IMR-90 (cell line): ENCODE measurements at regions not wholly inside any gene's neighbourhood (a gene's known extent, or its start where the extent isn't known, plus 50 kb on each side); places are given as distances from the start of the nearest gene placed in this dataset.

Source experiments
- ATAC-seq: fragments of 200-7000 bp; cut with Tn5 transposase; 2 replicates; pipeline ENCODE4 v1.9.1; 2020; ENCODE audit warnings: low read depth, mild to moderate bottlenecking, moderate library complexity
- BruUV-seq: library from RNA; stranded (reverse); fragments of 400-500 nt; replicated peaks from 2 replicates; lab custom pipeline; 2021; lab: Mats Ljungman, UMichigan
- CTCF ChIA-PET: fragments of 300-600 bp; formaldehyde crosslinking; extraction: SDS; loops from one replicate; lab custom pipeline; 2021; ENCODE audit warnings: antibody characterized with exemption; lab: Yijun Ruan, JAX
- POLR2A ChIA-PET: fragments of 300-600 bp; sonication (Branson Sonifier 250); formaldehyde crosslinking; loops from one replicate; lab custom pipeline; 2022; ENCODE audit warnings: antibody characterized with exemption; ENCODE audit not compliant: unreplicated experiment; lab: Charles Lee
- DNase-seq: peaks from one replicate; pipeline ENCODE4 v3.0.0; 2013
- H2AFZ ChIP-seq: replicated peaks from 2 replicates; pipeline ENCODE3; 2013; ENCODE audit warnings: low read length, mild to moderate bottlenecking; ENCODE audit not compliant: poor library complexity
- H2AK5ac ChIP-seq: 2 replicates; pipeline ENCODE4 v1.6.1; 2013; ENCODE audit warnings: low read depth, low read length, inconsistent platforms
- H2AK9ac ChIP-seq: replicated peaks from 2 replicates; pipeline ENCODE3; 2013; ENCODE audit warnings: mild to moderate bottlenecking, low read depth, low read length, moderate library complexity; ENCODE audit not compliant: poor library complexity
- H2BK120ac ChIP-seq: 2 replicates; pipeline ENCODE4 v1.6.1; 2013; ENCODE audit warnings: low read depth, low read length, inconsistent platforms
- H2BK15ac ChIP-seq: 3 replicates; pipeline ENCODE4 v1.6.1; 2013; ENCODE audit warnings: low read depth, low read length, inconsistent platforms
- H2BK20ac ChIP-seq: 2 replicates; pipeline ENCODE4 v1.6.1; 2013; ENCODE audit warnings: low read depth, mild to moderate bottlenecking, inconsistent platforms, low read length, moderate library complexity
- H2BK5ac ChIP-seq: 2 replicates; pipeline ENCODE4 v1.6.1; 2013; ENCODE audit warnings: mild to moderate bottlenecking, low read depth, low read length, inconsistent platforms; ENCODE audit not compliant: poor library complexity, severe bottlenecking
- H3K14ac ChIP-seq: replicated peaks from 2 replicates; pipeline ENCODE4 v1.6.1; 2013; ENCODE audit warnings: low read depth, low read length, inconsistent platforms
- H3K18ac ChIP-seq: 2 replicates; pipeline ENCODE4 v1.6.1; 2013; ENCODE audit warnings: low read depth, low read length, control low read depth
- H3K23ac ChIP-seq: 2 replicates; pipeline ENCODE4 v1.6.1; 2013; ENCODE audit warnings: low read depth, low read length, inconsistent platforms
- H3K27ac ChIP-seq: 2 replicates; pipeline ENCODE4 v1.5.1; 2013; ENCODE audit warnings: mild to moderate bottlenecking, control low read depth, low read length; ENCODE audit not compliant: insufficient read depth
- H3K27me3 ChIP-seq: 2 replicates; pipeline ENCODE4 v1.6.1; 2013; ENCODE audit warnings: low read length; ENCODE audit not compliant: control insufficient read depth, insufficient read depth
- H3K36me3 ChIP-seq: 2 replicates; pipeline ENCODE4 v1.6.1; 2013; ENCODE audit warnings: low read length, mixed read lengths; ENCODE audit not compliant: control insufficient read depth, insufficient read depth
- H3K4ac ChIP-seq: 2 replicates; pipeline ENCODE4 v1.6.1; 2013; ENCODE audit warnings: low read depth, low read length, inconsistent platforms
- H3K4me1 ChIP-seq: 2 replicates; pipeline ENCODE4 v1.6.1; 2013; ENCODE audit warnings: low read length, mixed read lengths; ENCODE audit not compliant: control insufficient read depth, insufficient read depth
- H3K4me2 ChIP-seq: 2 replicates; pipeline ENCODE4 v1.6.1; 2013; ENCODE audit warnings: low read depth, mild to moderate bottlenecking, control low read depth, low read length, moderate library complexity
- H3K4me3 ChIP-seq: 2 replicates; pipeline ENCODE4 v1.5.1; 2013; ENCODE audit warnings: low read depth, mild to moderate bottlenecking, control low read depth, low read length, moderate library complexity; ENCODE audit not compliant: insufficient read depth
- H3K56ac ChIP-seq: 2 replicates; pipeline ENCODE4 v1.6.1; 2013; ENCODE audit warnings: low read length, inconsistent platforms; ENCODE audit not compliant: insufficient read depth; ENCODE audit errors: extremely low read depth
- H3K79me1 ChIP-seq, 2 experiments: 2 replicates each; pipeline ENCODE4 v1.6.1; 2013; ENCODE audit warnings: low read length in 2 of 2, inconsistent platforms in 1 of 2, low read depth in 1 of 2
- H3K9ac ChIP-seq: 2 replicates; pipeline ENCODE4 v1.6.1; 2013; ENCODE audit warnings: low read depth, low read length, control low read depth
- H3K9me1 ChIP-seq: 2 replicates; pipeline ENCODE4 v1.6.1; 2013; ENCODE audit warnings: low read length, inconsistent platforms; ENCODE audit not compliant: insufficient read depth
- H3K9me3 ChIP-seq: 2 replicates; pipeline ENCODE4 v1.6.1; 2013; ENCODE audit warnings: low read length; ENCODE audit not compliant: control insufficient read depth, insufficient read depth
- H4K20me1 ChIP-seq: 2 replicates; pipeline ENCODE4 v1.6.1; 2013; ENCODE audit warnings: low read length, inconsistent platforms; ENCODE audit not compliant: insufficient read depth
- H4K5ac ChIP-seq: 2 replicates; pipeline ENCODE4 v1.6.1; 2013; ENCODE audit warnings: mild to moderate bottlenecking, low read depth, low read length, control low read depth
- H4K8ac ChIP-seq, 2 experiments: 2 replicates each; pipeline ENCODE4 v1.6.1; 2013; ENCODE audit warnings: low read depth in 2 of 2, low read length in 2 of 2, control low read depth in 1 of 2, inconsistent platforms in 1 of 2
- H4K91ac ChIP-seq: 2 replicates; pipeline ENCODE4 v1.6.1; 2013; ENCODE audit warnings: low read depth, low read length, inconsistent platforms; ENCODE audit not compliant: insufficient read depth
- BHLHE40 ChIP-seq: fragments of 150-350 bp; IDR thresholded peaks from 2 replicates; pipeline ENCODE4 v1.6.1; 2016; ENCODE audit warnings: mild to moderate bottlenecking, low read depth, low read length
- CEBPB ChIP-seq: IDR thresholded peaks from 2 replicates; pipeline ENCODE4 v1.6.1; 2012; ENCODE audit warnings: low read depth, low read length, improper control_type of control experiment
- CHD1 ChIP-seq: IDR thresholded peaks from 2 replicates; pipeline ENCODE4 v1.6.1; 2012; ENCODE audit warnings: low read depth, low read length, improper control_type of control experiment
- FOS ChIP-seq: fragments of 150-350 bp; IDR thresholded peaks from 2 replicates; pipeline ENCODE4 v1.6.1; 2016; ENCODE audit warnings: low read depth, low read length
- MAFK ChIP-seq: IDR thresholded peaks from 2 replicates; pipeline ENCODE4 v1.6.1; 2012; ENCODE audit warnings: low read depth, low read length, improper control_type of control experiment
- MAZ ChIP-seq: IDR thresholded peaks from 2 replicates; pipeline ENCODE4 v1.6.1; 2012; ENCODE audit warnings: low read depth, mild to moderate bottlenecking, low read length, improper control_type of control experiment, moderate library complexity, borderline replicate concordance
- MXI1 ChIP-seq: IDR thresholded peaks from 2 replicates; pipeline ENCODE4 v1.6.1; 2012; ENCODE audit warnings: low read depth, mild to moderate bottlenecking, low read length, moderate library complexity, borderline replicate concordance
- NFE2L2 ChIP-seq: fragments of 150-350 bp; IDR thresholded peaks from 2 replicates; pipeline ENCODE4 v1.6.1; 2016; ENCODE audit warnings: low read depth, mild to moderate bottlenecking, low read length
- POLR2A ChIP-seq: IDR thresholded peaks from 2 replicates; pipeline ENCODE4 v1.6.1; 2012; ENCODE audit warnings: mild to moderate bottlenecking, low read depth, low read length
- RAD21 ChIP-seq: IDR thresholded peaks from 2 replicates; pipeline ENCODE4 v1.6.1; 2012; ENCODE audit warnings: low read length, improper control_type of control experiment
- RCOR1 ChIP-seq: IDR thresholded peaks from 2 replicates; pipeline ENCODE4 v1.6.1; 2012; ENCODE audit warnings: mild to moderate bottlenecking, low read length, improper control_type of control experiment; ENCODE audit not compliant: insufficient replicate concordance
- RFX5 ChIP-seq: IDR thresholded peaks from 2 replicates; pipeline ENCODE4 v1.8.0; 2012; ENCODE audit warnings: low read depth, mild to moderate bottlenecking, low read length, moderate library complexity
- SMC3 ChIP-seq: fragments of 150-350 bp; IDR thresholded peaks from 2 replicates; pipeline ENCODE4 v1.6.1; 2016; ENCODE audit warnings: low read depth, mild to moderate bottlenecking, antibody characterized with exemption, low read length, moderate library complexity
- WGBS, 2 experiments: methylation state at CpG; one replicate each; pipeline versions ENCODE4 v1.1.5 to v1.1.7; 2013; ENCODE audit warnings: missing lambda C conversion rate in 2 of 2; ENCODE audit not compliant: insufficient read length in 1 of 2; ENCODE audit errors: extremely low coverage in 2 of 2; 5-methylcytosine and 5-hydroxymethylcytosine counted together
- dilution Hi-C: fragments of 300-500 bp; cut with HindIII; formaldehyde crosslinking; loops from one replicate; pipeline ENCODE4 v1.14.3; 2018; ENCODE audit warnings: low sequenced_read_pairs; ENCODE audit not compliant: unreplicated experiment
- in situ Hi-C: fragments of 300-500 bp; cut with MboI; formaldehyde crosslinking; loops from 3 replicates; pipeline ENCODE4 v1.14.3; 2019; ENCODE audit warnings: low sequenced_read_pairs, inconsistent platforms, mixed read lengths
- intact Hi-C: fragments of 100-400 bp; cut with micrococcal nuclease; formaldehyde crosslinking; loops from 2 replicates; pipeline ENCODE4 v1.10.0; 2022
- TF ChIP-seq, protein P1 (sequence below): fragments of 150-350 bp; IDR thresholded peaks from 2 replicates; pipeline ENCODE4 v1.6.1; 2016; ENCODE audit warnings: low read depth, mild to moderate bottlenecking, low read length, moderate library complexity, borderline replicate concordance
- TF ChIP-seq, protein P2 (sequence below): fragments of 150-350 bp; IDR thresholded peaks from 2 replicates; pipeline ENCODE4 v1.6.1; 2017; ENCODE audit warnings: mild to moderate bottlenecking, antibody characterized with exemption, low read length, low read depth
- TF ChIP-seq, protein P3 (sequence below): conservative IDR thresholded peaks from 2 replicates; pipeline ENCODE4 v1.5.1; 2012; ENCODE audit warnings: mild to moderate bottlenecking, low read depth, low read length, improper control_type of control experiment

DNA sequence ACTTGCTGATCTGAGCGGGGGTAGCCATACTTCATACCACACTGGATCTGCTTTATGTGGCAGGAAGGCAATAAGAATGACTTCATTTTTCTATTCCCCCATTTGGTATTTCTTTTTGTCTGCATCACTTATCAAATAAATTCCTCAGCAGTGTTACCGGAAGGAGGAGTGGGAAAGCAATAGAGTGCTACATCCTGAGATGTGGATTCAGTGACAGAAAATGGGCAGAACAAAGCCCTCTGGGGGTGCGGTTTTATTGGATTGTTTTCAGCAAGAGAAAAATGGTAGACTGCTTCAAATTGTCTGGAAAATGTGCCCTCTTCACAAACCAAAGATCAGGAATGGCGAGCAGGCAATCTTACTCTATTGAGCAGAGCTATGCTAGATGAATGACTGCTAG, 751.9 kb upstream of the NEGR1 start:
- Histone ChIP-seq H3K9ac (no peak overlapping the region), H2BK120ac (no peak overlapping the region), H3K9me1 (no peaks in the 10 kb centered on the region), H4K20me1 (no peaks in the 10 kb centered on the region), H3K23ac (no peak overlapping the region), H2BK20ac (no peak overlapping the region), H2AK5ac (no peak overlapping the region), H4K5ac (no peak overlapping the region), H2AK9ac (no peak overlapping the region), H3K79me1 (no peaks in the 10 kb centered on the region), H3K36me3 (no peaks in the 10 kb centered on the region), H4K91ac (no peak overlapping the region), H3K27me3 (no peaks in the 10 kb centered on the region), H3K56ac (no peak overlapping the region), H3K18ac (no peak overlapping the region), H2AFZ (no peak overlapping the region), H3K27ac (no peak overlapping the region), H3K4me3 (no peak overlapping the region), H3K9me3 (peaks cover 4% of the 10 kb centered on the region; the same call in 1 of the 2 replicates), H3K4me1 (no peaks in the 10 kb centered on the region), H2BK15ac (no peak overlapping the region), H3K4ac (no peak overlapping the region), H2BK5ac (no peak overlapping the region), H4K8ac (no peak overlapping the region), H3K14ac (no peak overlapping the region), H3K4me2 (no peak overlapping the region)
- ChIA-PET POLR2A (no interaction called here), CTCF (no interaction called here)
- DNase-seq (no peak), ATAC-seq (no peak)
- dilution Hi-C loops = no loop called here
- WGBS, 2 experiments = no CpG with 5 or more reads among the region's 4 CpGs
- in situ Hi-C loops = no loop called here
- intact Hi-C loops = no loop called here
- no TSS peak for BruUV-seq
- TF ChIP-seq RAD21 (no peak), MAFK (no peak), MAZ (no peak), RFX5 (no peak), SMC3 (no peak), NFE2L2 (no peak), POLR2A (no peak), BHLHE40 (no peak), CEBPB (no peak), FOS (no peak), RCOR1 (no peak), MXI1 (no peak), CHD1 (no peak)
- TF ChIP-seq, protein P1, sequence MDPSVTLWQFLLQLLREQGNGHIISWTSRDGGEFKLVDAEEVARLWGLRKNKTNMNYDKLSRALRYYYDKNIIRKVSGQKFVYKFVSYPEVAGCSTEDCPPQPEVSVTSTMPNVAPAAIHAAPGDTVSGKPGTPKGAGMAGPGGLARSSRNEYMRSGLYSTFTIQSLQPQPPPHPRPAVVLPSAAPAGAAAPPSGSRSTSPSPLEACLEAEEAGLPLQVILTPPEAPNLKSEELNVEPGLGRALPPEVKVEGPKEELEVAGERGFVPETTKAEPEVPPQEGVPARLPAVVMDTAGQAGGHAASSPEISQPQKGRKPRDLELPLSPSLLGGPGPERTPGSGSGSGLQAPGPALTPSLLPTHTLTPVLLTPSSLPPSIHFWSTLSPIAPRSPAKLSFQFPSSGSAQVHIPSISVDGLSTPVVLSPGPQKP = no peak
- TF ChIP-seq, protein P2, sequence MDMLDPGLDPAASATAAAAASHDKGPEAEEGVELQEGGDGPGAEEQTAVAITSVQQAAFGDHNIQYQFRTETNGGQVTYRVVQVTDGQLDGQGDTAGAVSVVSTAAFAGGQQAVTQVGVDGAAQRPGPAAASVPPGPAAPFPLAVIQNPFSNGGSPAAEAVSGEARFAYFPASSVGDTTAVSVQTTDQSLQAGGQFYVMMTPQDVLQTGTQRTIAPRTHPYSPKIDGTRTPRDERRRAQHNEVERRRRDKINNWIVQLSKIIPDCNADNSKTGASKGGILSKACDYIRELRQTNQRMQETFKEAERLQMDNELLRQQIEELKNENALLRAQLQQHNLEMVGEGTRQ = no peak
- TF ChIP-seq, protein P3, sequence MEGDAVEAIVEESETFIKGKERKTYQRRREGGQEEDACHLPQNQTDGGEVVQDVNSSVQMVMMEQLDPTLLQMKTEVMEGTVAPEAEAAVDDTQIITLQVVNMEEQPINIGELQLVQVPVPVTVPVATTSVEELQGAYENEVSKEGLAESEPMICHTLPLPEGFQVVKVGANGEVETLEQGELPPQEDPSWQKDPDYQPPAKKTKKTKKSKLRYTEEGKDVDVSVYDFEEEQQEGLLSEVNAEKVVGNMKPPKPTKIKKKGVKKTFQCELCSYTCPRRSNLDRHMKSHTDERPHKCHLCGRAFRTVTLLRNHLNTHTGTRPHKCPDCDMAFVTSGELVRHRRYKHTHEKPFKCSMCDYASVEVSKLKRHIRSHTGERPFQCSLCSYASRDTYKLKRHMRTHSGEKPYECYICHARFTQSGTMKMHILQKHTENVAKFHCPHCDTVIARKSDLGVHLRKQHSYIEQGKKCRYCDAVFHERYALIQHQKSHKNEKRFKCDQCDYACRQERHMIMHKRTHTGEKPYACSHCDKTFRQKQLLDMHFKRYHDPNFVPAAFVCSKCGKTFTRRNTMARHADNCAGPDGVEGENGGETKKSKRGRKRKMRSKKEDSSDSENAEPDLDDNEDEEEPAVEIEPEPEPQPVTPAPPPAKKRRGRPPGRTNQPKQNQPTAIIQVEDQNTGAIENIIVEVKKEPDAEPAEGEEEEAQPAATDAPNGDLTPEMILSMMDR = no peak
